T47D (cell line): ENCODE measurements at regions not wholly inside any gene's neighbourhood (a gene's known extent, or its start where the extent isn't known, plus 50 kb on each side); places are given as distances from the start of the nearest gene placed in this dataset.

Experiments
- DNase-seq, 2 experiments: peaks; one replicate each; pipeline versions ENCODE4 v3.0.0 to v3.0.0-alpha.2; 2011 to 2012; ENCODE audit warnings: low read depth in 1 of 2, low spot score in 1 of 2
- JUND ChIP-seq: IDR thresholded peaks from 2 replicates; pipeline ENCODE4 v1.6.1; 2012; ENCODE audit warnings: low read depth
- in situ Hi-C: cut with HindIII; loops from 2 replicates; pipeline ENCODE4 v1.10.0; 2016; ENCODE audit warnings: low sequenced_read_pairs, low pct_unique_long_range_greater_than_20kb

- in situ Hi-C loops: no loop called here
- no peak for TF ChIP-seq JUND
- no peak for DNase-seq
These were observed 306.4 kb downstream of the RBM43 start for GRCh38 chr2:150955231-150955630.

- DNase-seq: no peak
- in situ Hi-C loops: no loop called here
- TF ChIP-seq JUND: no peak
These were observed 314.8 kb downstream of the RBM43 start for GRCh38 chr2:150946831-150947230.

- DNase-seq: no peak
- in situ Hi-C loops: no loop called here
- no peak for TF ChIP-seq JUND
These were observed 317.3 kb downstream of the RBM43 start for GRCh38 chr2:150944315-150944714.

- in situ Hi-C loops: no loop called here
- DNase-seq: peak in 1 of 2 experiments; percentile 5
- no peak for TF ChIP-seq JUND
These were observed 322.6 kb downstream of the RBM43 start for GRCh38 chr2:150939087-150939486.

- in situ Hi-C loops: no loop called here
- no peak for DNase-seq
- no peak for TF ChIP-seq JUND
These were observed 323.1 kb downstream of the RBM43 start for GRCh38 chr2:150938527-150938926.

GRCh38 chr2:150937030-150937429 is 324.6 kb downstream of the RBM43 start:
- in situ Hi-C loops: no loop called here
- TF ChIP-seq JUND: no peak
- peak in 1 of 2 experiments; percentile 36 for DNase-seq

- in situ Hi-C loops: no loop called here
- no peak for TF ChIP-seq JUND
- DNase-seq: no peak
These were observed 330.2 kb downstream of the RBM43 start for GRCh38 chr2:150931451-150931850.

GRCh38 chr2:150925611-150926010 is 336.1 kb downstream of the RBM43 start:
- no peak for DNase-seq
- in situ Hi-C loops: no loop called here
- no peak for TF ChIP-seq JUND

GRCh38 chr2:150924878-150925277 is 336.8 kb downstream of the RBM43 start:
- in situ Hi-C loops: no loop called here
- TF ChIP-seq JUND: no peak
- no peak for DNase-seq

GRCh38 chr2:150919901-150920300 is 341.8 kb downstream of the RBM43 start:
- in situ Hi-C loops: no loop called here
- TF ChIP-seq JUND: no peak
- DNase-seq: no peak

- DNase-seq: no peak
- no peak for TF ChIP-seq JUND
- in situ Hi-C loops: no loop called here
These were observed 343.5 kb downstream of the RBM43 start for GRCh38 chr2:150917961-150918713.

GRCh38 chr2:150916467-150917396 is 344.9 kb downstream of the RBM43 start:
- no peak for TF ChIP-seq JUND
- DNase-seq: no peak
- in situ Hi-C loops: no loop called here

GRCh38 chr2:150911766-150912280 is 349.8 kb downstream of the RBM43 start:
- no peak for TF ChIP-seq JUND
- in situ Hi-C loops: no loop called here
- DNase-seq: peak in 1 of 2 experiments; percentile 31
